Ascending aorta (tissue), 2 donors: ENCODE measurements at regions not wholly inside any gene's neighbourhood (a gene's known extent, or its start where the extent isn't known, plus 50 kb on each side); places are given as distances from the start of the nearest gene placed in this dataset.

Experiments
- DNase-seq, 2 donors: peaks; one replicate each; pipeline ENCODE4 v3.0.0-alpha.2; 2019; ENCODE audit warnings: low spot score in 2 of 2
- H3K27ac ChIP-seq, 2 donors: fragments of 200-600 bp; sonication (generic); one replicate each; pipeline ENCODE4 v1.5.1; 2016 to 2017; ENCODE audit warnings: mild to moderate bottlenecking in 1 of 2
- H3K27me3 ChIP-seq: fragments of 200-600 bp; sonication (generic); one replicate; pipeline ENCODE4 v1.5.1; 2017
- H3K36me3 ChIP-seq, 2 donors: fragments of 200-600 bp; sonication (generic); one replicate each; pipeline ENCODE4 v1.5.1; 2016
- H3K4me1 ChIP-seq, 2 donors: fragments of 200-600 bp; sonication (generic); one replicate each; pipeline ENCODE4 v1.5.1; 2016 to 2017; ENCODE audit warnings: mild to moderate bottlenecking in 1 of 2
- H3K4me3 ChIP-seq, 2 donors: fragments of 200-600 bp; sonication (generic); one replicate each; pipeline ENCODE4 v1.5.1; 2016 to 2017; ENCODE audit warnings: mild to moderate bottlenecking in 1 of 2
- H3K9me3 ChIP-seq, 2 donors: fragments of 200-600 bp; sonication (generic); one replicate each; pipeline ENCODE4 v1.5.1; 2016
- CTCF ChIP-seq, 3 experiments: fragments of 200-600 bp in 2 of 3; fragments of 450-650 bp in 1 of 3; sonication (generic) in 2 of 3; IDR thresholded peaks; one replicate each; pipeline ENCODE4 v1.5.1; 2016 to 2019; ENCODE audit warnings: antibody characterized with exemption in 3 of 3, mild to moderate bottlenecking in 1 of 3, moderate library complexity in 1 of 3
- intact Hi-C: fragments of 100-400 bp; cut with DNase I; formaldehyde crosslinking; loops from one replicate; pipeline ENCODE4 v1.15.1; 2023

DNA sequence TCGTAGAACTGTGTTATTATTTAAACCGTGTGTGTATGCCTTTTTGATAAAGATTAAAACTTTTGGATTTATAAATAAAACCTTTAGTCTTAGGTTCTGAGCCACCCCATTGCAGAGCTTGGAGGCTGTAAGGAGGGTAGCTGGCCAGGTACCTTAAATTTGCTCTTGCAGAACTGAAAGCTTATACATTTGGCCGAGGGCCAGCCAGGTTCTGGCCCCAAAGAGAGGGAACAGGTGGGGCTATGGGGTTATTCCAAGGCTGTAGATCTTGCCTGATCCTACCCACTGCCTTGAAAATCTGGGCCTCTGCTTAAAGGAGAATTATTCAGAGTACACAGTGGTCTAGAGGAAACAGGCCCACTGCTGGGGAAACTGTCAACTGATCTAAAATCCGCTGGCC, 59.6 kb downstream of the CAMK2N1 start:
- TF ChIP-seq CTCF (IDR thresholded peaks at IDR 0.05): no peak
- H3K27ac ChIP-seq: no peak overlapping the region
- no peak for DNase-seq
- H3K9me3 ChIP-seq: peaks cover 6 to 21% of the 10 kb centered on the region in 2 donors
- intact Hi-C loops: no loop called here
- no peak overlapping the region for H3K4me3 ChIP-seq
- H3K36me3 ChIP-seq: no peaks in the 10 kb centered on the region
- no peaks in the 10 kb centered on the region for H3K4me1 ChIP-seq
- H3K27me3 ChIP-seq: no peaks in the 10 kb centered on the region

DNA sequence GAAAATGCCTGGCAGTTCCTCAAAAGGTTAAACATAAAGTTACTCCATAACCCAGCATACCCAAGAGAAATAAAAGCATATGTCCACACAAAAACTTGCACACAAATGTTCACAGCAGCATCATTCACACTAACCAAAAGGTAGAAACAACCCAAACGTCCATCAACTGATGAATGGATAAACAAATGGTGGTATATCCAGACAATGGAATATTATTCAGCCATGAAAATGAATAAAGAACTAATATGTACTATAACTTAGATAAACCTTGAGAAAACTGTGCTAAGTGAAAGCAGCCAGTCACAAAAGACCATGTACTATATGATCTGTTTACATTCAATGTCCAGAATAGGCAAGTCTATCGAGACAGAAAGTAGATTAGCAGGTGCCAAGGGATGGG, 60.4 kb downstream of the CAMK2N1 start:
- no peak for DNase-seq
- intact Hi-C loops: no loop called here
- peaks cover 6 to 21% of the 10 kb centered on the region in 2 donors for H3K9me3 ChIP-seq

DNA sequence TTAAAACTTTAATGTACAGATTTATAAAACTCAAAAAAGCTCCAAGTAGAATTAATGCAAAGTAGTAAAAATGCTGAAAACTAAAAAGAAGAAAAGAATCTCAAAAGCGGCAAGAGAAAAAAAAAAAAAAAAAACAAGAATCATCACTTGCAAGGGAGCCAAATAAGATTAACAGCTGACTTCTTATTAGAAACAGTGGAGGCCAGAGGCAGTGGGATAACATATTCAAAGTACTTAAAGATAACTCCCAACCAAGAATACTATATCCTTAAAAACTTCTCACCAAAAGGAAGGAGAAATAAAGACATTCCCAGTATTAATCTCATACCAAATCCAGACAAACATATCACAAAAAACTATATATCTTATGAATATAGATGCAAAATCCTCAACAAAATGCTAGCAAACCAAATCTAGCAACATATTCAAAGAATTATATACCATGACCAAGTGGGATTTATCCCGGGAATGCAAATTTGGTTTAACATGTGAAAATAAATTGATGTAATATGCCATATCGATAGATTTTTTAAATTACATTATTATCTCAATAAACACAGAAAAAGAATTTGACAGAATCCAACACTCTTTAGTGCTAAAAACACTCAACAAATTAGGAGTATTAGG, 62.7 kb downstream of the CAMK2N1 start:
- Histone ChIP-seq H3K4me1 (no peaks in the 10 kb centered on the region), H3K9me3 (peaks cover 6 to 21% of the 10 kb centered on the region in 2 donors), H3K27me3 (no peaks in the 10 kb centered on the region), H3K27ac (no peak overlapping the region), H3K4me3 (no peak overlapping the region), H3K36me3 (no peaks in the 10 kb centered on the region)
- no peak for TF ChIP-seq CTCF (IDR thresholded peaks at IDR 0.05)
- DNase-seq: no peak
- intact Hi-C loops: no loop called here

More for the DNA sequence above, 60.4 kb downstream of the CAMK2N1 start:
- no peaks in the 10 kb centered on the region for H3K27me3 ChIP-seq
- TF ChIP-seq CTCF (IDR thresholded peaks at IDR 0.05): no peak
- no peak overlapping the region for H3K27ac ChIP-seq
- H3K4me3 ChIP-seq: no peak overlapping the region
- H3K36me3 ChIP-seq: no peaks in the 10 kb centered on the region
- H3K4me1 ChIP-seq: no peaks in the 10 kb centered on the region

DNA sequence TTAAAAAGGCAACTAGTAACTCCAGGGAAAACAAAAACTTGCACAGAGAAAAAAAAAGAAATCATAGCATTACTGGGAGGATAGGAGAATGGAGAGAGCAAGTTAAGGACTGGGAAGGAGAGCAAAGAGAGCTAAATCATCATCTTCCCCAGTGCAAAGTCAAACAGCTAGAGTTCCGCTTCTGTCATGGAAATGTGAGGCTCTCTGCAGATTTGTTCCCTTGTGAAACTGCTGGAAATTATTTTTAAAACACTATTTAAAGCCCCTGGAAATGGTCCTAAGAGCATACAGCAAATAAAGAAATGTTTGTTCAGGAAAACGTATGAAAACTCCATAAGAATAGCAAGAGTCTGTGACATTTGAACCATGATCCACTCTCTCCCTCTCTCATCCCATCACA, 64.6 kb downstream of the CAMK2N1 start:
- Histone ChIP-seq H3K9me3 (peaks cover 6 to 21% of the 10 kb centered on the region in 2 donors), H3K27ac (no peak overlapping the region), H3K4me1 (no peaks in the 10 kb centered on the region), H3K27me3 (no peaks in the 10 kb centered on the region), H3K4me3 (no peak overlapping the region), H3K36me3 (no peaks in the 10 kb centered on the region)
- intact Hi-C loops: no loop called here
- no peak for DNase-seq
- no peak for TF ChIP-seq CTCF (IDR thresholded peaks at IDR 0.05)

DNA sequence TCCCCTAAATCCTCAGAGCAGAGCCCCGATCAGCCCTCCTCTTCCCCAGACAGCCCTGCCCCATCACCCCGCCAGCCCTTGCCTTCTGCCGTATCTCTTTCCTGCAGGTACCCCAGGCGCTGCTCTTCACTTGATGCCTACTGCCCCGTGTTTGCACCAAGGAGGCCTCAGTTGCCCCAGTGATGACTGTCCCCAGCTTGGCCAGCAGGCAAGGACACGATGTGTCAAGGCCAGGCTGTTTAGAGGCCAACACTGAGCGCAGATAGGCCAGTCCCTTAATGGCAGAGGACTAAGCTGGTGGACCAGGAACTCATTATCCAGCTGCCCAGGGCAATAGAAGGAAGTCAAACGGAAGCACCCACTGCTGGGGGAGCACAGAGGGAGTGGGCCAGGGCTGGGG, 68.4 kb downstream of the CAMK2N1 start:
- Histone ChIP-seq H3K4me3 (no peak overlapping the region), H3K27me3 (no peaks in the 10 kb centered on the region), H3K4me1 (no peaks in the 10 kb centered on the region), H3K27ac (no peak overlapping the region), H3K36me3 (no peaks in the 10 kb centered on the region), H3K9me3 (no peaks in the 10 kb centered on the region)
- intact Hi-C loops: no loop called here
- DNase-seq: peak in 1 of 2 donors; percentile 45
- TF ChIP-seq CTCF (IDR thresholded peaks at IDR 0.05): no peak

DNA sequence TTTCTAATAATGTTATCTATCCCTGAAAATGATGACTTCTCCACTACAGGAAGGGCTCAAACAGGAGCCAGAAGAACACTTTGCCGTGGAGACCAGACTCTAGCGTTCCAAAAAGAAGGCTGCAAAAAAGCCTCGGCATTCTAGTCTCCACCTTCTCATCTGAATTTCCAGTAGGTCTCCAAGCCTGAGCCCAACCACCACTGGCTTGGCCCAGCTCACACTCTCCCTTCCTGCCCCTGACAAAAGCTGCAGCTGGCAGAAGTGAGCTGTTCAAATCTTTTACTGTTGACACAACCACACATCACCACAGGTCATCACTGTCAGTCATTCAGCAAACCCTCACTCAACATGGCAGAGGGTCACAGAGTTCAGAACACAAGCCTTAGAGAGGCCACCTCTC, 69.3 kb downstream of the CAMK2N1 start:
- Histone ChIP-seq H3K36me3 (no peaks in the 10 kb centered on the region), H3K4me1 (no peaks in the 10 kb centered on the region), H3K27ac (no peak overlapping the region), H3K27me3 (no peaks in the 10 kb centered on the region), H3K4me3 (no peak overlapping the region), H3K9me3 (no peaks in the 10 kb centered on the region)
- intact Hi-C loops: no loop called here
- no peak for DNase-seq
- no peak for TF ChIP-seq CTCF (IDR thresholded peaks at IDR 0.05)
